ENCODE measurements at regions not wholly inside any gene's neighbourhood (a gene's known extent, or its start where the extent isn't known, plus 50 kb on each side); places are given as distances from the start of the nearest gene placed in this dataset.

DNA sequence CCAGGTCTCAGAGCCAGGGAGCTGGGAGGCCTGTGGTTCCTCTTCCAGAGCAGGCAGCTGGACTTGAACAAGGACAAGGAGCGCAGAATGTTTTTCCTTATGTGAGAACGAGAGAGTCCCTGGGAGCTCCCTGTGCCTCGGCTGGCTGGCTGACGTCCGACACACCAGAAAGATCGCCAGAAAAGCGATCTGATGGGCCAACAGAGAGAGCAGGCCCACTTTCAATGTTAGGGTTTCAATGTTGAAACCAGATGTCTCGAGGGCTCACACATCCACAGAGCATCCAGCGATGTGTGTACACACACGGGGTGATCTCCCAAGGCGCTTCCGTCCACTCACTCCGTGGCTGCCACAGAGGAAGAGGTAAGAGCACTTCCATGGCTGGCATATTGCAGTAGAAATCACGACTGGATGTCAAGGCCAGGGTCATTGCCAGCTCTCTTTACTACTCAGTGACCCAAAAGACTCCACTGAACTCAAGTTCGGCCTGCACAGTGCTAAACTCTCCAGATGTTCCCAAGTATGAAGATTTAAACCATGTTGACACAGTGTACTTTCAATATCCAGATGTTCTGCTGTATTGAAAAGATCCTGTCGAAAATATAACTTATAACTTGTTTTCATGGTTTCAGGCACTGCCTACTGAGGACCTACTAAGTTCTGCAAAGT lies 70.8 kb upstream of the FOXC1 start:
- TF ChIP-seq EZH2phosphoT487 (IDR thresholded peaks at IDR 0.05; ENCODE audit: insufficient read depth, low read depth), result no peak
- no peak for TF ChIP-seq EZH2 (IDR thresholded peaks at IDR 0.05; ENCODE audit: insufficient read depth, poor library complexity, severe bottlenecking)
- Histone ChIP-seq H3K4me2 (ENCODE audit: unreplicated experiment) (no peak overlapping the region), H3K9me2 (ENCODE audit: insufficient read depth) (no peaks in the 10 kb centered on the region), H4K20me1 (ENCODE audit: insufficient read depth) (no peaks in the 10 kb centered on the region), H3K79me2 (ENCODE audit: insufficient read depth) (no peaks in the 10 kb centered on the region), H3K36me3 (ENCODE audit: low read depth) (no peaks in the 10 kb centered on the region), H3K9me3 (ENCODE audit: low read depth) (no peaks in the 10 kb centered on the region), H3F3A (ENCODE audit: insufficient read depth) (no peaks in the 10 kb centered on the region), H3K27ac (no peak overlapping the region), H3K4me3 (no peak overlapping the region), H3K9ac (no peak overlapping the region), H2AFZ (no peak overlapping the region), H3K4me1 (ENCODE audit: insufficient read depth) (peaks cover 6% of the 10 kb centered on the region), H3K27me3 (replicated peaks; ENCODE audit: insufficient read depth) (no peaks in the 10 kb centered on the region)
- peak; percentile 4 for DNase-seq
- WGBS, 2 experiments (ENCODE audit: low coverage in 1 of 2, low lambda C conversion rate in 2 of 2, missing lambda C conversion rate in 2 of 2), result 26 to 34% methylated on average over 15 to 16 of the region's 16 CpGs
- in situ Hi-C loops (cut with MboI), result no loop called here

DNA sequence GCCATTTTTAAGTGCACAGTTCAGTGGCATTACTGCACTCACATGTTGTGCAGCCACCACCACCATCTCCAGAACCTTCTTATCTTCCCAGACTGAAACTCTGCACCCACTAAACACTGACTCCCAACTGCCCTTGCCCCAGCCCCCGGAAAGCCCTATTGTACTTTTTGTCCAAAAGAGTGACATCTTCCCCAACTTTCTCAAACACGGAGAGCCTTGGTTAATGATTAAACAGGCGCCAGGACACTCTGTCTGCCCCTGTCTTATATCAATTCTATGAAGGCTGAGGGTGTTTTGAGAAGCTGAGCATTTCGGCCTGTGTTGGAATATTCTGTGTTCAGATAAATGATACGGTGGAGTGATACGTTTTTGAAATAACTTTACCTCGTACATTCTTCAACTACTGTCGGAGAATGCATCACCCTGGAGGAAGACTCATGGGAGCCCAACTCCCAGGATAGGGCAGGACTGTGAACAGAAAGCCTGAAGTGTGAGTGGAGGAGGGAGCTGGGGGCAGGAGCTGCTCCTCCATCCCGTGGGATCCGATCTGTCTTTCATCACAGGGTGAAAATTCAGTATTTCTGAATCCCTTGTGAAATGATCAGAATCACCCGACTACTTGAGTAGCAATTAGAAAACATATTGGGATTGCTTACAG lies 68.7 kb upstream of the FOXC1 start:
- WGBS, 2 experiments (ENCODE audit: low coverage in 1 of 2, low lambda C conversion rate in 2 of 2, missing lambda C conversion rate in 2 of 2), result 88% methylated on average over 11 of the region's 11 CpGs
- H3K9ac ChIP-seq, result no peak overlapping the region

DNA sequence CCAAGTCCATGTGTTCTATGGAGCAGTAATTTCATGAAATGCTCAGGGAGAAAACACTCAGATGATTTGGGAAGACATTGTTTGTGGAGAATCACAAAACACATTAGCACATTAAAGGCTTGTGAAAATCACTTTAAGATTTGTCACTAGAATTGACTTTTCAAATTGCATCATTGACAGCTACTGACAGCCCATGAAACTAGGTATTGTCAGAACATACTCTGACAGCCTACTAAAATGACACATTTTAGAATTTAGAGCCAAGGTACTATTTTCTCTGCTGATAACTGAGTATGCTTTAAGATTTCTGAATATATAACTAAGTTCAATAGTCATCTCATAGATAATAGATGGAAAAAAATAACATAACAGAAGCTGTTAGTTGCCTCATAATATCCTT lies 67.4 kb upstream of the FOXC1 start:
- no peak overlapping the region for H3K9ac ChIP-seq
- H3K36me3 ChIP-seq (ENCODE audit: low read depth), result no peaks in the 10 kb centered on the region
- H3K79me2 ChIP-seq (ENCODE audit: insufficient read depth), result no peaks in the 10 kb centered on the region
- in situ Hi-C loops (cut with MboI), result no loop called here
- no peak overlapping the region for H3K27ac ChIP-seq
- no peak for DNase-seq
- H3K27me3 ChIP-seq (replicated peaks; ENCODE audit: insufficient read depth), result no peaks in the 10 kb centered on the region
- no peaks in the 10 kb centered on the region for H4K20me1 ChIP-seq (ENCODE audit: insufficient read depth)
- no peak for TF ChIP-seq EZH2 (IDR thresholded peaks at IDR 0.05; ENCODE audit: insufficient read depth, poor library complexity, severe bottlenecking)
- TF ChIP-seq EZH2phosphoT487 (IDR thresholded peaks at IDR 0.05; ENCODE audit: insufficient read depth, low read depth), result no peak
- no peaks in the 10 kb centered on the region for H3K9me3 ChIP-seq (ENCODE audit: low read depth)
- H3F3A ChIP-seq (ENCODE audit: insufficient read depth), result no peaks in the 10 kb centered on the region
- H3K4me2 ChIP-seq (ENCODE audit: unreplicated experiment), result no peak overlapping the region
- no peaks in the 10 kb centered on the region for H3K9me2 ChIP-seq (ENCODE audit: insufficient read depth)
- no peaks in the 10 kb centered on the region for H3K4me1 ChIP-seq (ENCODE audit: insufficient read depth)
- H2AFZ ChIP-seq, result no peak overlapping the region
- H3K4me3 ChIP-seq, result no peak overlapping the region

More for the DNA sequence above, 68.7 kb upstream of the FOXC1 start:
- DNase-seq, result no peak
- Histone ChIP-seq H3K9me3 (ENCODE audit: low read depth) (no peaks in the 10 kb centered on the region), H3K27ac (no peak overlapping the region), H3K27me3 (replicated peaks; ENCODE audit: insufficient read depth) (no peaks in the 10 kb centered on the region), H3K36me3 (ENCODE audit: low read depth) (no peaks in the 10 kb centered on the region), H3K79me2 (ENCODE audit: insufficient read depth) (no peaks in the 10 kb centered on the region), H3F3A (ENCODE audit: insufficient read depth) (no peaks in the 10 kb centered on the region), H3K4me3 (no peak overlapping the region), H4K20me1 (ENCODE audit: insufficient read depth) (no peaks in the 10 kb centered on the region), H3K4me1 (ENCODE audit: insufficient read depth) (no peaks in the 10 kb centered on the region), H2AFZ (no peak overlapping the region), H3K4me2 (ENCODE audit: unreplicated experiment) (no peak overlapping the region), H3K9me2 (ENCODE audit: insufficient read depth) (no peaks in the 10 kb centered on the region)
- TF ChIP-seq EZH2phosphoT487 (IDR thresholded peaks at IDR 0.05; ENCODE audit: insufficient read depth, low read depth) (no peak), EZH2 (IDR thresholded peaks at IDR 0.05; ENCODE audit: insufficient read depth, poor library complexity, severe bottlenecking) (no peak)
- in situ Hi-C loops (cut with MboI), result no loop called here

DNA sequence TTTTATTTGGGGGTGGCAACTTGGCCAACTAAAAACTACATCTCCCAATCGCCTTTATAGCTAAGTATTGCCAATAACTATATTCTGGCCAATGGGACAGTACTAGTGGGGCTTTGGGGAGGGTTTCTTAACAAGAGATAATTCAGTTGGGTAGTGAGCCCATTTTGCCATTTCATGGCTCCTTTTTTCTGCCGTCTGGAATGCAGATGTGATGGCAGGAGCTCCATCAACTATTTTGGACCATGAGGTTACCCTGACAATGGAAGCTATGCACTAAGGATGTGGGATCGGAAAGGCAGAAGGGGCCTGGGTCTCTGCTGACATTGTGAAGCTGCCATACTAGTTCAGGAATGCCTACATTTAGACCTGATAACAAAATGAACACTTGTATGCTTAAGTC lies 67.0 kb upstream of the FOXC1 start:
- Histone ChIP-seq H3K36me3 (ENCODE audit: low read depth) (no peaks in the 10 kb centered on the region), H3K4me2 (ENCODE audit: unreplicated experiment) (no peak overlapping the region), H3K27ac (no peak overlapping the region), H3K27me3 (replicated peaks; ENCODE audit: insufficient read depth) (no peaks in the 10 kb centered on the region), H3K4me1 (ENCODE audit: insufficient read depth) (no peaks in the 10 kb centered on the region), H2AFZ (no peak overlapping the region), H3K4me3 (no peak overlapping the region), H3K9ac (no peak overlapping the region), H3K9me2 (ENCODE audit: insufficient read depth) (no peaks in the 10 kb centered on the region), H4K20me1 (ENCODE audit: insufficient read depth) (no peaks in the 10 kb centered on the region), H3K9me3 (ENCODE audit: low read depth) (no peaks in the 10 kb centered on the region), H3K79me2 (ENCODE audit: insufficient read depth) (no peaks in the 10 kb centered on the region), H3F3A (ENCODE audit: insufficient read depth) (no peaks in the 10 kb centered on the region)
- in situ Hi-C loops (cut with MboI), result no loop called here
- 59 to 66% methylated on average over 3 of the region's 3 CpGs for WGBS, 2 experiments (ENCODE audit: low coverage in 1 of 2, low lambda C conversion rate in 2 of 2, missing lambda C conversion rate in 2 of 2)
- DNase-seq, result no peak
- TF ChIP-seq EZH2 (IDR thresholded peaks at IDR 0.05; ENCODE audit: insufficient read depth, poor library complexity, severe bottlenecking) (no peak), EZH2phosphoT487 (IDR thresholded peaks at IDR 0.05; ENCODE audit: insufficient read depth, low read depth) (no peak)
